Urothelium cell line (cell line): ENCODE measurements at regions not wholly inside any gene's neighbourhood (a gene's known extent, or its start where the extent isn't known, plus 50 kb on each side); places are given as distances from the start of the nearest gene placed in this dataset.
"Not testable (repeated sequence)": the region's sequence is repeated elsewhere in the genome, so short reads cannot be mapped to it uniquely, and the experiment has no call there.

Experiments
- DNase-seq: peaks from one replicate; pipeline ENCODE4 v3.0.0; 2011; ENCODE audit warnings: low spot score, mixed read lengths
- FAIRE-seq: peaks from 2 replicates; lab custom pipeline; 2011; peaks lifted over from hg19 to GRCh38; lab: Jason Lieb, UNC

DNA sequence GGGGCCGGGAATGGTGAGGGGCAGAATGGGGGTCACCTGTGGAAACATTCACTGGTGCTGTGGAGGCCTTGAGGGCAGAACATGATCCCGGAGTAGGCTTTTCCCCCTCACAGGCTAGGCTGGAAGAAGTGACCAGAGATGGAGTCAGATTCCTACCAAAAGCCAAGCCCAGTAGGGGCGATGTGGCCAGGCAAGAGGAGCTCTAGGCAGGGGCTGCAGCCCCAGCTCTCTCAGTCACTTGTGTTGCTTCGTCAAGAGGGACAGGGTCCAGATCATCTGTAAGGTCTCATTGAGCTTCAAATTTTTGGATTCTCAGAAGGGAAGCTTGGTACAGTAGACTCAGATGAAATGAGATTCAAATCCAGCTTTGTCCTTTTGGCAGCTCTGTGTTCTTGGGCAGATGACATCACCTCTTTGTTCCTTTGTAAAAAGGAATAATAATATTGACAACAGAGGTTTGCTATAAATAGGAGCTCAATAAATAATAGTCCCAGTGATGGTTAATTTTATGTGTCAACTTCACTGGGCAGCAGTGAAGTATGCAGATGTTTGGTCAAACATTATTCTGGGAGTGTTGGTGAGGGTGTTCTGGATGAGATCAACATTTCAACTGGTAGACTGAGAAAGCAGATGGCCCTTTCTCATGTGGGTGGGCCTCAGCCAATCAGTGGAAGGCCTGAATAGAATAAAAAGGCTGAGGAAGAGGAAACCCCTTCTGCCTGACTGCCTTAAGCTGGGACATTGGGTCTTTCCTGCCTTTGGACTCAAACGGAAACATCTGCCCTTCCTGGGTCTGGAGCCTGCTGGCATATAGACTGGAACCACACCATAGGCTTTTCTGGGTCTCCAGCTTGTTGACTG, 324.7 kb upstream of the USP24 start:
- no peak for DNase-seq
- FAIRE-seq: no peak

DNA sequence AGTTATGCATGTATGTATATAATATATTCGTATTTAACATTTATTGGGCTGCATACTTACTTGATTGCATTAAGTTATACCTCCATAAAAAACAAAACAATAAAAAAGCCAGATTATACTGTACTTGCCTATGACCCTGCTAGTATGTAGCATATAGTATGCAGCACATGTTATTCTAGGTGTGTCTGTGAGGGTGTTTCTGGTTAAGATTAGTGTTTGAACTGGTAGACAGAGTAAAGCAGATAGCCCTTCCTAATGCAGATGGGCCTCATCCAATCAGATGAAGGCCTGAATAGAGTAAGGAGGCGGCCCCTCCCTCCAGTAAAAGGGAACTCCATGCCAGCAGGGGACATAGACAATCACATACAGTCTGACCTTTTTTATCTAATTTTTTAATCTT, 323.3 kb upstream of the USP24 start:
- FAIRE-seq: no peak
- DNase-seq: no peak

DNA sequence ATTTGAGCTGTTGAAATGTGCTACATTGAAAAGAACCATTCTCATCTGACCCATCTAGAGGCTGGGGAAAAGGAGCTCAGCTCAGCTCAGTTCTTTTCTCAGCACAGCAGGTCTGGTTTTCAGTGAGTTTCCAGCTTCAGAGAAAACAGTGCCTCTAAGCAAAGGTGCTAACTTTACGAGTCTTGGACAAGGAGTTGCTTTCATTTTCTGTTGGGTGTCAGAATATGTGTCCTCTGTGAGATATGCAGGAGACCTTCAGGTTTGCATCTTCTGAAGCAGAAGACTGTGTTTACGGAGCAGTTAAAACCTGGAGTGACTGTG, 321.3 kb upstream of the USP24 start:
- FAIRE-seq: no peak
- DNase-seq: no peak

DNA sequence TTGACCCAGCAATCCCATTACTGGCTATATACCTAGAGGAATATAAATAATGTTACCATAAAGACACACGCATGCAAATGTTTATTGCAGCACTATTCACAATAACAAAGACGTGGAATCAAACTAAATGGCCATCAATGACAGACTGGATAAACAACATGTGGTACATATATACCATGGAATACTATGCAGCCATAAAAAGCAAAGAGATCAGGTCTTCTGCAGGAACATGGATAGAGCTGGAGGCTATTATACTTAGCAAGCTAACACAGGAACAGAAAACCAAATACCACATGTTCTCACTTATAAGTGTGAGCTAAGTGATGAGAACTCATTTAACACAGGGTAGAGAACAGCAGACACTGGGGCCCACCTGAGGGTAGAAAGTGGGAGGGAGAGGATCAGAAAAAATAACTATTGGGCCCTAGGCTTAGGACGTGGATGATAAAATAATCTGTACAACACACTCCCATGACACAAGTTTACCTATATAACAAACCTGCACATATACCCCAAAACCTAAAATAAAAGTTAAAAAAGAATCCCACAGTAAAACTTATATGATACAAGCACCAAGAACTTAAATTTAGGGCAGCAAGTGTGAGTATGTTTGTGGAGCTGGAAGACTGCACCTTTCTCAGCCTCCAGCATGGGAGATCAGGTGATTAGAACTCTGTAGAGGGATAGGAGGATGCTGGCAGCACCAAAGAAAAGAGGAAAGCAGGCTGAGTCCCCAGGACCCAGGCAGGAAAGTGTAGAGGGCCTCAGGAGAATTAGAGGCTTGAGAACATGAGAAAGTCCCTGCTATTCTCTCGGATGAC, 320.8 kb upstream of the USP24 start:
- DNase-seq (no peak), FAIRE-seq (no peak)

DNA sequence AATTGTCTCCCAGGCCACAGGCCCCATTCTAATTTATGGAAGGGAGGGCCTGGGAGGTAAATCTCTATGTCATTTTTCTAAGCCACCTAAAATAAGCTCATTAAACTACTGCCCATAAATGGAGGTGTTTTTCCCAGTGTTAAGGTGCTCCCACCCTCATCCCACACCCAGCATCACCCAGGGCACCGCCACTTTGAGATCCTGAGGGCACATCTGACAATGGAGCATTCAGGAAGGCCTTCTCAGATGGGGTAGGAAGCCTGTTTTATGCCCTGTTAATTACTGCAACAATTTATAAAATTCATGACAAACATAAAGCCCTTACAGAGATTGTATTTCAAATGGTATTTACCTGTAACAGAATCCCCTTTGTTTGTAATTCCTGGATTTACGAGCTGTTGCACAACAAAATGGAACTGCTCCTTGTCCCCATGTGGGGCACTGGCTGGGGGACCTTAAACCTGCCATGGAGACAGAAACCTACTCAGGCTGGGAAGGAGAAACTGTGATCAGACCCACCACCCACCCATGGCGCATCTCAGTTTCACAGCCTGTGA, 319.5 kb upstream of the USP24 start:
- no peak for DNase-seq
- no peak for FAIRE-seq

DNA sequence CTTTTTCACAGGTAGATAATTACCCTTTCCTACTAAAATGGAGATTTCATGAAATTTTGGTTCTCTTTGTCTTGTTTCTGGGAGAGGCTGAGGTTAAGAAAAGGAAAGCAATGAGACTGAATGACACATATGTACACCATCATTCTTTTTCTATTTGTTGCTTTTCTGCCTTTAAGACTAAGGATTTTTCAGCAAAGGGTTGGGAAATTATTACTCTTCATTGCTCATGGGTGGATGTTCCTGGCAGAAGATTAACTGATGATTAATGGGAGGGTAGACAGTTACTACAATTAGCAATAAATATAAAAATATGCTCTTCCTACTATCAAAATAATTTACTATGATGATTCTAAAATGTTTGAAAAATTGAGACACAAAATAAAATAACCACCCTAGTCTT, 316.5 kb upstream of the USP24 start:
- no peak for DNase-seq
- FAIRE-seq: no peak

DNA sequence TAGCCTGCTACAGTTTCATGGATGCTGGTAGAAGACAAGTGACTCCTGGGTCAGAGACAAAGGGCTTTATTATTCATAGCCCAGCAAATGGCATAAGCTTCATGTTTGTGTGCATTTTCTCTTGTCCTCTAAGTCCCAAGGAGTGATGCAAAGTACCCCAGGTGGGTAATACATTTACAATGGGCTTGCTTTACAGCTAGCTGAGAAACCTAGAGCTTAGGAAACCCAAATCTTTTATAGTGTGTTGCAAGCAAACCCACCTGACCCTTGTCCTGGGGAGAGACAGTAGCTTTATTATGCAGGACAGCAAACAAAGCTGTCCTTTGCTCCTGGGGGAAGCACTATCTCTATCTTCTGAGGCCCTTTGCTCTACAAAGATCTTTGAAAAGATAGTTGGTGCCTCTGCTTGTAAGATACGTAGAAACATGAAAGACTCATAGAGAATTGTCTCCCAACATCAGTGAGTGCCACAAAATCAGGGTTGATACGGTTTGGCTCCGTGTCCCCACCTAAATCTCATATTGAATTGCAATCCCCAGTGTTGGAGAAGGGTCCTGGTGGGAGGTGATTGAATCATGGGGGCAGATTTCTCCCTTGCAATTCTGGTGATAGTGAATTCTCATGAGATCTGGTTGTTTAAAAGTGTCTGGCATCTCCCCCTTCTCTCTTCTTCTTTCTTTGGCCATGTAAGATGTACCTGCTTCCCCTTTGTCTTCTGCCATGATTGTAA, 315.8 kb upstream of the USP24 start:
- FAIRE-seq: no peak
- no peak for DNase-seq

DNA sequence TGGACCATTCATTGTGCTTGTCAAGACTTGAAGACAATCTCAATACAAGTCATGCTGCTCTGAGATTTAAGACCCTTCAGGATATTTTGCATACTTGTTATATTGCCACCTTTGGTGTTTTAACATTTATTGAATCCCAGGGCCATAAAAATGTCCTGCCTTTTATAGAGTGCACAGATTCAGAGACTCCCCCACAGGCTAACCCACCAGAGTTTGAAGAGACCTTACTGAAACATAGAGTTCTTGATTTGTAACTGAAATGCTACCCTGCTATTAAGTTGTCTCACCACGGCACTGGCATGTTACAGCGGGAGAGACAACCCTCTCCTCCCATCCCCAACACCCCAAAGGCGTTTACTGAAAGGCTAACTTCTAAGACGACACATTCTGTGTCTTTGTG, 313.9 kb upstream of the USP24 start:
- FAIRE-seq (no peak), DNase-seq (no peak)

DNA sequence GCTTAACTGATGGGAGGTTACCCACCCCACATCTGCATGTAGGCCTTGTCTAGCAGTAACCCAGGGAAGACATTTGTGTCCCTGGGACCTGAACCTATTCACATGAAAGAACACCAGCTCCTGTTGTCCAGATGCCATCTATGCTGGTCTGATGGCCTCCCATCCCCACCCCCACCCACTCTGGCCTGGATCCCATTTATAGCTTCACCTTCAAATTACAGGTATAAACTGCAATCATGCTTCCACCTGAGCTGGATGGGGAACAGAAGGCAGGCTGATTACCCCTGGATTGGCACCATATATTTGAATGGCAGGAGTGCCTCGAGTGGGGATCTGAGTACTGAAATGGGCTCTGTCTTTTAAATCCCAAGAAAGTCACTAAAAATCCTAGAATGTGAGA, 312.7 kb upstream of the USP24 start:
- DNase-seq: no peak
- FAIRE-seq: no peak

DNA sequence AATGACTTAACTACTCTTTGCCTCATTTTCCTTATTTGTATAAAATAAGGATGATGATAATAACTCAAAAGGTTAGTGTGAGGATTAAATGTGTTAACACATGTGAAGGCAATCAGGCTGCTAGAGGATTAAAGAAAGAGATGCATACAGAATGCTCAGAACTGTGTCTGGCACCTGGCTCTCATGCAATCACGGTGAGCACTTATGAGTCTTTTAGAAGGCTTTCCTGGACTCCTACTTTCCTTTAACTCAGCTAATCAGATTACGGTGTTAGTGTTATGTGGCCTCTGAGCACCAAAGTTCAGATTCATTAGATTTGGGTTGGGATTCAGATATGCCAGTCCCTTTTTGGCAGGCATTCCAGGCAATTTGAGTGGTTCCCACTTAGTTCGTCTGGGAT, 311.6 kb upstream of the USP24 start:
- FAIRE-seq (no peak), DNase-seq (no peak)

DNA sequence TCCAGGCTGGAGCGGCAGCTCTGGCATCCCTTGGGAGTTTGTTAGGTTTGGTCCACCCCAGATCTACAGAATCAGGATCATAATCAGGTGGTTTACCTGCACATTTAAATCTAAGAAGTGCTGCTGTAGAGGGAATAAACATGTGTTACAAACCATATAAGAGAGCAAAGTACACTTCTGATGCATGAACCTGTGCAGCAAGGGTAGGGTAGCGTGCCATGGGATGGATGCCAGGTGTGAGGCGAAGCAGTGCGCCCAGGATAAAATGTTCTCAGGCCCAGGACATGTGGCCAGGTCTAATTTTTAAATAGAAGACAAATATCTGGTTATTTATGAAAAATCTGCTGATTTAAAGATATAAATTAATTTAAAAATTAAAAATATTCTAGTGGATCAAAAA, 308.8 kb upstream of the USP24 start:
- no peak for DNase-seq
- FAIRE-seq: no peak

DNA sequence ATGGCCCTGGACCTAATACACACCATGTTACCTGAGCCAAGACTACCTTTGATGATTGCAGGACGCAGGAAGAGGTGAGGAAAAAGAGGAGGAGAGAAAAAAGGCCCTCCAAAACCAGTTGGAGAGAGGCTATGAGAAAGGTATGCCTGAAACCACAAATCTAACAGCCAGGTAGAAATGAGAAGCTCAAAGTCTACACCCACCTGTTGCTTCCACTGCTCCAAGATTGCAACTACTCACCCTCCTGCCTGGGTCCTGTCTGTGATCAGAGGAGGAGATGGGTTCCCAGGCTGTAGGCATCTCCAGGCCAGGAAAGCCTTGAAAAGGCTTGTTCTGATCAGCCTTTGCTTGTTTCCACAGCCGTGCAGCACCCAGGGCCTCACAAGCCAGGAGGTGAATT, 307.8 kb upstream of the USP24 start:
- FAIRE-seq (no peak), DNase-seq (no peak)

DNA sequence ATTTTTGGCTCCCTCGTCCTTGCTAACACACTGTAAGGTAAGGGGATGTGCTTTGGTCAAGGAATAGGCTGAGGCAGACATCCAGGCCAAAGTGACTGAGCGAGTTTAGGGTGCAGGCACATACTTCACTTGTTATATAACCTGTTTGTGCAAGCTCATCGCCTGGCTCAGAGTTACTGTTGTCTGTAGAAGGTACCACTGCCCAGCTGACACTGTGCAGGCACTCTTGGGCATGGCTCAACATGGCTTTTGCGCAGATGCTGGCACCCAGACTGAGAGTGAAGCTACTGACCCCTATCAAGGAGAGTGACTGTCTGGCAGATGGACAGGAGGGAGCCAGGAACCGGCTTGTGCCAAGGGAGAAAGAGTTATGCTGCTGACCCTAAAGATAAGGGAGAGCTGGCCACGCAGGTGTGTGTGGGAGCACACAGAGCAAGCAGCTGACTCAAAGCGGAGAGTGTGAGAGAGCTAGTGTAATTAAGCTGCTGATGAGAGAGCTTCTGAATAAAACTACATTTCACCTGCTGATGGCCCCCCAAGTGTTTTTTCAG, 307.3 kb upstream of the USP24 start:
- DNase-seq (no peak), FAIRE-seq (no peak)

DNA sequence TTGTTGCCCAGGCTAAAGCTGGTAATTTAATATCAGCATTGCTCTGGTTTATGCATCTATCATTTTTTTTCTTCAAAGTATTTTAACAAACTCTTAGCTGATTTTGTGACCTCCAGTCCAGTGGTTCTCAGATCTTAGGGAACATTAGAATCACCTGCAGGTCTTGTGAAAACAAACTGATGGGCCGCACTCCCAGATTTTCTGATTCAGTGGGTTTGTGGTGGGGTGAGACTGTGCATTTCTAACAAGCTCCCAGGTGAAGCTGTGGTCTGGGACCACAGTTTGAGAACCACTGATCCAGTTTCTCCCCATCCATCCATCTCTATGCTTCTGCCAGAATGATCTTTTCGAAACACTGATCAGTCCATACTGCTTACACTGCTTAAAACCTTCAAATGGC, 305.7 kb upstream of the USP24 start:
- FAIRE-seq (no peak), DNase-seq (no peak)

DNA sequence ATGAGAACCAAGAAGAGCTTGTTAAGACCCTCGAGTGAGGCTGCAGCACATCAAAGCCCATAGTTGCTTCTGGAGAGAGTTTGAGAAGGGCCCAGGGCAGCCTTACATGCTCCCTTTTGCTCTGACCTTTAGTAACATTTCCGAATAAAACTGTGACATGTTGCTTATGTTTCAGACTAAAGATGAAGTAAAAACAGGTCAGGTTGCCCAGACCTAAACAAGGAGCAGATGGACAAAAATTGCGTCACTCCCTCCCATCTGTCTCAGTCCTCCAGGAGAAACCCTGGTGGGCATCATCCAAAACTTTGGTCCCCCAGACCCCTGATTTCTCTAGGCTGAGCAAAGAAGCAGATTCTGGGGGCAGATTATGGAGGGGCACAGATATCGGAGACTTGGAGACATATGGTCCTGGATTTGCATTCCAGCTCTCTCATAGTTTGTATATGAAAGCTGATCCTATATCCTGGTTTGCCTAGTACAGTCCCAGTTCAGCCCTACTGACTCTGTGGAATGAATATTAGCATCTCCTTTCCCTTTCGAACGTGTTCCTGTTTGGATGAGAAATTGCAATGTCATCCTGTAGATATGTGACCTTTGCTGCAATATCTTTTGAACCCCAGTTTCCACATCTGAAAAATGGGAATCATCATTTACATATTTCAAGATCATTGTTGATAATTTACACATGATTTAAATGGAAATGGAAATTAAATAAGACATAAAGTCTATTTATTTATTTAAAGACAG, 304.9 kb upstream of the USP24 start:
- DNase-seq (no peak), FAIRE-seq (no peak)

DNA sequence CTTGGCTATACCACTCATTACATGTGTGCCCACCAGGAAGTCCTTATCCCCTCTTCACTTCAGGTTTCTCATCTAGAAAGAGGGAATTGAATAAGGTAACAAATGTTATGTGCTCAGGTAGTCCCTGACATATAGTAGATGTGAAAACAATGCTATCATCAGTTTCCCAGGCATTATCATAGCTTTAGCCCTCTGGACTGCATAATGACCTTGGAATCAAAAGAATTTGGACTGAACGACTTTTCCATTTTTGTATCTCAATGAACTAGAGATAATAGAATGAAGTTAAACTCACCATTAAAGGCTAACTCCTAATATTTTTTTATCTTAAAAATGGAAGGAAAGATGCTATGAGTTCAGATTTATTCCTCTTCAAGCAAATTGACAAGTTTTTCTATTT, 304.1 kb upstream of the USP24 start:
- DNase-seq: no peak
- no peak for FAIRE-seq

DNA sequence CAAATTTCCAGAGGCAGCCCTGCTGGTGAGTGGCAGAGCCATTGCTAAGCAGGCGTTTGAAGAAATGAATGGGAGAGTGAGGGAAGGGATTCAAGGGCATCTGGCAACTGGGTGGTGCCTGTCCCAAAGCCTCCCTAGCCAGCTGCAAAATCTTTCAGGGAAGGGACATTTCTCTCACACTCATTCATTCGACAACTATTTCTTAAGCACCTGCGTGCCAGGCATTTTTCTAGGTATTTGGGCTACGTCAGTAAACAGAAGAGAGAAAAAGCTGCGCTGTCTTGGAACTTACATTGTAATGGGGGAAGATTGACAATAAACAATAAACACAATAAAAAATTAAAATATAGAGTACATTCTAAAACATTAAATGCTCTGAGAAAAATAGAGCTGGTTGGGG, 301.9 kb upstream of the USP24 start:
- no peak for FAIRE-seq
- DNase-seq: no peak

DNA sequence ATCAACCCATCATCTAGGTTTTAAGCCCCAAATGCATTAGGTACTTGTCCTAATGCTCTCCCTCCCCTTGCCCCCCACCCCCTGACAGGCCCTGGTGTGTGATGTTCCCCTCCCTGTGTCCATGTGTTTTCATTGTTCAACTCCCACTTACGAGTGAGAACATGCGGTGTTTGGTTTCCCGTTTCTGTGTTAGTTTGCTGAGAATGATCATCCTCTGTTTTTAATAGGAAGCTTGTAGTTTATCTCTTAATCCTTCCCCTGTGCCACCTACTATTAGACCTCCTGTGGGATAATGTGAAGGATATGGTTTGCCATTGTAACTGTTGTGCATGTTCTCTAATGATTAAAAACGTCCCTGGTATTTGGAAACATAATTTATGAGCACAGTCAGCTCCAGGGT, 299.4 kb upstream of the USP24 start:
- not testable (repeated sequence) for DNase-seq, FAIRE-seq

DNA sequence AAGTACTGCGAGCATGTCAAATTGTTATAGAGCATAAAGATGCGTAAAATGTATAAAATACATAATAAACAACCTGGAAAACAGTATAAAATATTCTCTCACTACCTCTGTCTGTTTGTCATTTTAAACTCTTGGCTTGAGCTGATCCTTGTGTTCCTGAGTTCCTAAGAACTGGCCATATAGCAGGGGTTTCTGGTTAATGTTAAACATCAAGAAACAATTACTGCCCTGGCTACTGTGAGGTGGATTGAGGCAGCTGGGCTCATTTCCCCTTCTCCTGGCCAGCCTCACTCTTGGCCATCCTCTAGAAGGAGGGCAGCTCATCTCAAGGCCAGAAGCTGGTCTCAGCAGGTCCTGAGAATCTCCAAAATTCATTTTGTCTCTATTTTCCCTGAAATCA, 297.3 kb upstream of the USP24 start:
- DNase-seq (no peak), FAIRE-seq (no peak)

DNA sequence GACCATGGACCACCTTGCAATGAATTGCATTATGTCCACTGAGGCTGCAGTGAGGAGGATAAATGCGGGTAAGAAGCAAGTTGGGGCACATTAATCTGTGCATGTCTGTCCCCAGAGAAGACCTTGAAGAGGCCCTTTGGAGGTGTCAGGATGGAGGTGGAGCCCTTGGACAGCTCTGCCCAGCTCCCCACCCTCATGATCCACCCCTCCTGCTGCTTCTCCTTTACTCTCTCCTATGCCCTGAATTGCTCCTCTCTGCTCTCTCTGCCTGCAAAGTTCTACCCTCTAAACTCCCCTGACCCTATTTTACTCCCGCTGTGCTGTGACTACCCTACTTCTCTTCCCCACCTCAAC, 292.4 kb upstream of the USP24 start:
- no peak for DNase-seq

More for the DNA sequence above, 292.4 kb upstream of the USP24 start:
- peak; percentile 68 for FAIRE-seq
